ENCODE measurements at regions not wholly inside any gene's neighbourhood (a gene's known extent, or its start where the extent isn't known, plus 50 kb on each side); places are given as distances from the start of the nearest gene placed in this dataset.

- no peak for TF ChIP-seq CTCF (IDR thresholded peaks at IDR 0.05; ENCODE audit: low read depth, low read length)
- no peak for TF ChIP-seq EZH2phosphoT487 (IDR thresholded peaks at IDR 0.05; ENCODE audit: low read depth)
Observed at GRCh38 chr15:95558916-95559315, 771.6 kb upstream of the NR2F2 start.

Data from OCI-LY3 (cell line).